ENCODE measurements at regions not wholly inside any gene's neighbourhood (a gene's known extent, or its start where the extent isn't known, plus 50 kb on each side); places are given as distances from the start of the nearest gene placed in this dataset.
"Not testable (repeated sequence)": the region's sequence is repeated elsewhere in the genome, so short reads cannot be mapped to it uniquely, and the experiment has no call there.

GRCh38 chr13:71067165-71067815 is 799.7 kb downstream of the DACH1 start:
- no peak for DNase-seq

- no peak for DNase-seq
Measured at GRCh38 chr13:71056581-71056980, 810.4 kb downstream of the DACH1 start.

DNA sequence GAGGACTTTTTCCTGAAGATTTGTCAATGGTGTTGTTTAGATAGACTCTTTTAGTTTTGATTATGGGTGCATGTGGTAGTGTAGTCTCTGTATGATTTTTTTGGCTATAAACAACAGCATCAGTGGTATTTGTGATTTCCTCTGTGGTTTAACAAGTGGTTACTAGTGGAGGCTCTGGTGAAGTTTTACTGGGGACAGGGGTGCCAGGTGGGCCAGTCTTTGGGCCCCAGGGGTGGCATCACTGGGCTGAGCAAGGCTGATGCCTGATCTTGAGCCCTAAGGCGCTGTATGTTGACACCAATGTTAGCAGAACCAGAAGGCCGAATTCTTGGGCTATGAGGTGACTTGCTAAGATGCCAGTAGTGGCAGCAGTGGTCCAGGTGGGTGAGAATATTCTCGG is 811.4 kb downstream of the DACH1 start:
- DNase-seq, result no peak

DNA sequence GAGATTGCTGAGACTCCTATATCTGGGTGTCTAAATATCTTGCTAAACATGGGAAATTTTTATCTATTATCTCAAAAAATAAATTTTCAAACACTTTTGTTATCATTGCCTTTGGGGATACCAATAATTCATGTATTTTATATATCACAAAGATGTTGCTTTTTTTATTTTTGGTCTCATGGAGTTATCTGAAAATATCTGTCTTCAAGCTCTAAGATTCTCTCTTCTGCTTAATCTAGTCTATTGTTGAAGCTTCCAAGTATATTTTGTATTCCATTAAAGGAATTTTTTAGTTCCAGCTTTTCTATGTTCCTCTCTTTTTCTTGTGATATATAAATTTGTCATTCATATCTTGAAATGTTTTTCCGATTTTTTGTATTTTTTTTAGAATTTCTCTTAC is 812.0 kb downstream of the DACH1 start:
- no peak for DNase-seq

DNA sequence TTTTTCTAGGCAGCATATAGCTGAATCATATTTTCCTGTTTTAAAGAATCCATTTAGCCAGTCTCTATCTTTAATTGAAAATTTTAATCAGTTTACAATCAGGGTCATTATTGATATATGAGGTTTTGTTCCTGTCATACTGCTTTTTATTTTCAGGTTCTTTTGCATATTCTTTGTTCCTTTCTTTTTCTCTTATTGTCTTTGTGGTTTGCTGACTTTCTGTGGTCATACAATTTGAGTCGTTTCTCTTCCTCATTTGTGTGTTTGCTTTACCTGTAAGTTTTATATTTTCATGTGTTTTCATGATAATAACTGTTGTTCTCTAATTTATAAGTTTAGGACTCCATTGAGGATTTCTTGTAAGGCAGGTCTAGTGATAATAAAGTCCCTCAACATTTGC is 812.6 kb downstream of the DACH1 start:
- no peak for DNase-seq

- DNase-seq, result no peak
Measured at GRCh38 chr13:71051573-71051972, 815.4 kb downstream of the DACH1 start.

DNA sequence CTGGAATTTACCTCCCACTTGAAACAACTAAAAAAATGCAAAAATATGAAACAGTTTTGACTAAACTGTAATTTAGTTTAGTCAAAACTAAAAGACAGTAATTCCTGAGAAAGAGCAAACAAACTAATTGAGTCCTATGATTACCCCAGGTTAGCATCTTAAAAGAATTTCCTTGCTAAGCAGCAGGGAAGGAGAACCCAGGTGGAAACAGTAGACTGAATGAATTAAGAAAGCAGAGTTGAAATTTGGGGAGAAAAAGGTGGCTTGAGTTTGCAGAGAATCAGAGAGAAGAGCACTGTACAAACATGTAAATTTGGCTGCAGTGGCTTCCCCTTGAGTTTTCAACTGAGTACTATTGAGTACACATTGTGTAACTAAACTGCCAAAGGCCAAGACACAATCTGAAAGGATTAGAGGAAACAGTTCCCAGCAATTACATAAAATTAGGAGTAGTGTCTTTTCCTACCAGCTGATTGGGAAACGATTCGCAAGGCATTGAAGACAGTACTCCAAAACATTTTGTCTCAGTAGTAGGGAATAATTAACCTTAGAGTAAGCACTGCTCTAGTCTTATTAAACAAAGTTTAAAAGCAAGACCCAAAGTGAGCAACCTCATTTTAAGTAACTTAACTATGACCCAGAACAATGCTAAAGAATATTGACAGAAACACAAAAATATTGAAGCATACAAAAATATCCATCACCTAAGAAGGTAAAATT is 820.5 kb downstream of the DACH1 start:
- no peak for DNase-seq

DNA sequence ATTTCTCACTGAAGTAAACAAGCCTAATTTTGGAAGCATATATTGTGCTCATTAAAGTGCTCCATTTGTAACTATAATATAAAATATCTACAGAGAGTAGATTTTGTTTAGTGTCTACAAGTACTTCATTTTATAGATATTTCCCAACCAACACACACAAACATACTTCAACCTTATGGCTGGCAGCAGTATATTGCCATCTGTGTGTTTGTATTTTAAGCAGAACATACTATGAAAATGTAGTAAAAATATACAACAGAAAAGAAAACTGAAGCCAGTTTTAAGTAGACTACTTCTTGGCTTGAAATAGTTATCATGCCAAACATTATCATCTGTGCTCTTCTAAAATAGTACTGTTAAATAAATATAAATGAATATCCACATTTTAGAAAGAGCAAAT is 821.9 kb downstream of the DACH1 start:
- DNase-seq, result no peak

DNA sequence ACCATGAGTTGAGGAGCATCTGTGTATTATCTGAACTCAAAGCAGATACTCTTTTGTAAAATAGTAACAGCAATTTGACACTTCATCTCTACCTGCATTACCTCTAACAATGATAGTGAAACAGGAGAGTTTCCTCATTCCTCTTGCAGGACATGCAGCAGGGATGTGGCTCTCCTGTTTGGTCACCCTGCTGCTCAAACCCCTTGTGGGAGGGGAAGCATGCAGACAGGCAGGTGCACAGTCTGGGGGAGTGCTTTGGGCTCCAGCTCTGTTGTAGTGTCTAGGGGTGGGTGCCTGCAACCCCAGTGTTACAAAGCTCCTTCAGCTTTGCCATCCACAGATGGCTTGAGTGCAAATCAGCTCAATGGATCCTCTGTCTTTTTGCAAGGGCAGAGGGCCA is 827.6 kb downstream of the DACH1 start:
- no peak for DNase-seq

DNA sequence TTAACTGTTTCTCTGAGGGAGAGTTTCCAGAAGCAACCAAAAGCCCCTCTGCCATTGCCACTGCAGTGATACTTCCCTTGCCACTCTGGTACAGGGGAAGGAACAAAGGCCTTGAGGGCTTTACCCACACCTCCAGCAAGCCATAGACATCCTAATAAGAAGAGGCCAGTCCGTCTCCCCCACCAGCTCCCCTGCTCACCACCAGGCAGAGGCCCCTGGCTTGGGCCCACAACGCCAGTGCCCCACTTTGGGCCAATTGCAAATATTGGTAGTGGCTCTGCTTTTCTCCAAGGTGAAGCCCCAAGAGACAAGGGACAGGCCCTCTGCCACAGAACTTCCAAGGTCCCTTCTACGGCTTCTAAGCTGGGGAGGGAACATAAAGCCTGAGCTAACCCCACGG is 833.0 kb downstream of the DACH1 start:
- DNase-seq, result no peak

DNA sequence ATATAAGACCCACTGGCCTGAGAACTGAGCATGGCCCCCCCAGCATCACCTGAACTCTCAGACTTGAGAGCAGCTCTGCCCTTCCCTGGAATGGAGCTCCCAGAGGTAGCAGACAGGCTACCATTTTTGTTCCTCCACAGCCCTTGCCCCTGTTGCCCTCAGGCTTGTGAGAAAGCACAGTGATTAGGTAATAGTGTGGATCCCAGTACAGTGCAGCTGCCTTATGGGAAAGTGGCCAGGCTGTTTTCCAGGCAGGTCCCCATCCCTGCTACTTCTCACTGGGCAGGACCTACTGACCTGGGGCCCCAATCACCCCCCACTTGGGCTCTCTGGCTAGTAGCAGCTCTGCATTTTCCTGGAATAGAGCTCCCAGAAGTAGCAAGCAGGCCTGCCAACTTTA is 834.0 kb downstream of the DACH1 start:
- DNase-seq, result no peak

DNA sequence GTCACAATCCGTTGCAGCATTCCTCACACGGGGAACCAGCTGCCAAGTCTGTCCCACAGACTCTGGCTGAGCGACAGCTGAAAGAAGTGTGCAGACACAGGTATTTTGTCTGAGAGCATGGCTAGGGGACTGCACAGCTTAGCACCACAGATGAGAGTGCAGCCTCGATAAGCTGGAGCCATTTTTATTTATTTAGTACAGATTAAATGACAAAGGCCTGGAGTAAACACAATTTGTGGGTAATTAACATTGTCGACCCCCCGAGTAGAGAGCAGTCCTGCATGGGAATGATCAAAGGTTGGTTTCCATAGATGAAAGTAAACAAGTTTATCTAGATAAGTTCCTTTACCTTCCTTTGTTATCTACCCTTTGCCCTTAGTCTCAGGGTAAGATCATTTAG is 836.2 kb downstream of the DACH1 start:
- DNase-seq, result no peak

- no peak for DNase-seq
Measured at GRCh38 chr13:71028884-71029283, 838.1 kb downstream of the DACH1 start.

- no peak for DNase-seq
Measured at GRCh38 chr13:71021825-71022422, 845.1 kb downstream of the DACH1 start.

DNA sequence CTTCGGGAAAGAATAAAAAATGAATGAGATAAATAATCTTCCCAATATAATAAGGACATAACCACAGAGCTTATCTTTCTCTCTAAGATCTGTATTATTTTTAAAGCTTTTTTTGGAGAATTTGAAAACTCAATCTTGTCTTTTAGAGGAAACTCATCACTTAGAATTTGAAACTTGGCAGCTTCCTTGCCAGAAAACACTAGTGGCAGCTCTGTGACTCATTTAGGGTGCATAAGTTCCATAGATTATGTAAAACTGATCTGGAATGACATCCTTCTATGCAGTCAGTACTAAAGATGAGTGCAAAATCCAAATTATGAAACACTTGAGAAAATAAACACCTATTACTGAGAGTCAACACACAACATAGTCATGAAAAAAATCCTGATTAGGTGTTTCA is 848.0 kb downstream of the DACH1 start:
- DNase-seq, result no peak

GRCh38 chr13:71018544-71018943 is 848.5 kb downstream of the DACH1 start:
- no peak for DNase-seq

DNA sequence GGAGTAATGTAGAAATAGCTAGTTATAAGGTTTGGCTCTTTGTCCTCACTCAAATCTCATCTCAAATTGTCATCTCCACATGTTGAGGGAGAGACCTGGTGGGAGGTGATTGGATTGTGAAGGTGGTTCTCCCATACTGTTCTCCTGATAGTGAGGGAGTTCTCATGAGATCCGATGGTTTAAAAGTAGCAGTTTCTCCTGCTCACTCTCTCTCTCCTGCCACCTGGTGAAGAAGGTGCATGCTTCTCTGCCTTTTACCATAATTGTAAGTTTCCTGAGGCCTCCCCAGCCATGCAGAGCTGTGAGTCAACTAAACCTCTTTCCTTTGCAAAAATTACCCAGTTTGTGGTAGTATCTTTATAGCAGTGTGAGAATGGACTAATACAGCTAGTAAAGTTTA is 849.4 kb downstream of the DACH1 start:
- no peak for DNase-seq

DNA sequence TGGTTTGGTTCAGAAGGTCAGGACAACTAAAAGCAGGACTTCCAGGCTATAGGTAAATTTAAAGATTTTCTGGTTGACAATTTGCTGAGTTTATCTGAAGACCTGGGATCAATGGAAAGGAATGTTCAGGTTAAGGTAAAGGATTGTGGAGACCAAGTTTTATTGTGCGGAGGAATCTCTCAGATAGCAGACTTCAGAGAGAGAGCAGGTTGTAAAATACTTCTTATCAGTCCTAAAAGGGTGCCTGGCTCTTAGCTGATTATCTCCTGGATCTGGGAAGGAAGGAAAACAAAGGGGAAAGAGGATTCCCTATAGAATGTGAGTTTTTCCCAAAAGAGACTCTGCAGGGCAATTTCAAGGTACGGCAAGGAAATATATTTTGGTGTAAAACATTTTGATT is 851.5 kb downstream of the DACH1 start:
- no peak for DNase-seq

GRCh38 chr13:71015021-71015420 is 852.0 kb downstream of the DACH1 start:
- no peak for DNase-seq

- no peak for DNase-seq
Measured at GRCh38 chr13:71005919-71006318, 861.1 kb downstream of the DACH1 start.

- DNase-seq, result no peak
Measured at GRCh38 chr13:70995338-70995737, 871.7 kb downstream of the DACH1 start.

DNA sequence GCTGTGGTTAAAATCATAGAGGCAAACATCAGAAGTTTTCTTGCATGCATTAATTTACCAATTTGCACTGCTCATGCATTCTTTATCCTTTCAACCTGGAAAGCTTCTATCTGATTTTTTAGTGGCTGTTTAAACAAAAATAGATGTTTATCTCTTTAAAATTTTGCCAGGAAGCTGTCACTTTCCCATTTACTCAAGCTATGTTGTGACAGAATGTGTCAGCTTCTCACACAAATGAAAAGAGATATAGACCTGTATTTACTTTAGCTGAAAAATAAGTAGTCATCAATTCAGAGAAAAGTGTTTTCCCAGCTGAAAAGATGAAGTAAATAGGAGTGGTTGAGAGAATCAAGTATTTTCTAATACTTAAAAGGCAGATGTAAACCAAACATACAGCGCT is 872.8 kb downstream of the DACH1 start:
- DNase-seq, result no peak

GRCh38 chr13:70987043-70987442 is 878.8 kb upstream of the KLHL1 start:
- DNase-seq, result no peak

DNA sequence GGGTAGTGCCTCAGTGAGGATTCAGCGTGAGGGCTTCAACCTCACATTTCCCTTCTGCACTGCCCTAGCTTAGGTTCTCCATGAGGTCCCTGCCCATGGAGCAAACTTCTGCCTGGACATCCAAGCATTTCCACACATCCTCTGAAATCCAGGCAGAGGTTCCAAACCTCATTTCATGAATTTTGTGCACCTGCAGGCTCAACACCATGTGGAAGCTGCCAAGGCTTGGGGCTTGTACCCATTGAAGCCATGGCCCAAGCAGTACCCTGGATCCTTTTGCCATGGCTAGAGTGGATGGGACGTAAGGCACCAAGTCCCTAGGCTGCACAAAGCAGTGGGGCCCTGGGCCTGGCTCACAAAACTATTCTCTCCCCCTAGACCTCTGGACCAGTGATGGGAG is 877.1 kb upstream of the KLHL1 start:
- no peak for DNase-seq

DNA sequence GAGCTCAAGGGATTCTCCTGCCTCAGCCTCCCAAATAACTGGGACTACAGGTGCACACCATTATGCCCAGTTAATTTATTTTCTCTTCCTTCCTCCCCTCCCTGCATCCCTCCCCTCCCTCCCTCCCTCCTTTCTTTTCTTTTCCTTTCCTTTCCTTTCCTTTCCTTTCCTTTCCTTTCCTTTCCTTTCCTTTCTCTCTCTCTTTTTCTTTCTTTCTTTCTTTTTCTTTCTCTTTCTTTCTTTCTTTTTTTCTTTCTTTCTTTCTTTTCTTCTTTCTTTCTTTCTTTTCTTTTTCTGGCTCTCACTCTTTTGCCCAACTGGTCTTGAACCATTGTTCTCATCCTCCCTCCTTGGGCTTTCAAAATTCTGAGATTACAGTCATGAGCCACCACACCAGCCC is 873.0 kb upstream of the KLHL1 start:
- not testable (repeated sequence) for DNase-seq
